ENCODE measurements at regions not wholly inside any gene's neighbourhood (a gene's known extent, or its start where the extent isn't known, plus 50 kb on each side); places are given as distances from the start of the nearest gene placed in this dataset.
"Not testable (repeated sequence)": the region's sequence is repeated elsewhere in the genome, so short reads cannot be mapped to it uniquely, and the experiment has no call there.

DNA sequence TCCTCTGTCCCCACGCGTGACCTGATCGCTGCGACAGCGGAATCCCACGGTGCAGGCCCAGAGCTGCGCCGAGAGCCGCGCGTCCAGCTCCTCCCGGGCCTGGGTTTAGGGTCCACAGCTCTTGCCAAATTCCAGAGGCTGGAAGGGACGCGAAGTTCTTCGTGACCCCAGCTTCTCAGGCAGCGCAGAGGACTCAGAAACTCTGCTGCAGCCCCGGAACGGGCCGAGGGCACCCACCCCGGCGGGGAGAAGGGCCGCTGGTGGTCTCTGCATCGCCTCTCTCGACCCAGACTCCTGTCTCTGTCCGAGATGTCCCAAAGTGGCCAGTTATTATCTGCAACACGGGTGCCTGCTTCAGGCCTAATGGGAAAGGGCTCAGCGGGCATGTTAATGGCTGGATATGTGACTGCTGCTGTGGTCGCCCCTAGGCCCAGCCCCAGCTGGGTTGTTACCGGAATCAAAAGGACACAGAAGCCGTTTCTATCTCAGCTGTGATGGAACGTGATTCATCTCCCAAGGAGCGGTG lies 236.4 kb downstream of the VRK1 start:
- no peak for DNase-seq

DNA sequence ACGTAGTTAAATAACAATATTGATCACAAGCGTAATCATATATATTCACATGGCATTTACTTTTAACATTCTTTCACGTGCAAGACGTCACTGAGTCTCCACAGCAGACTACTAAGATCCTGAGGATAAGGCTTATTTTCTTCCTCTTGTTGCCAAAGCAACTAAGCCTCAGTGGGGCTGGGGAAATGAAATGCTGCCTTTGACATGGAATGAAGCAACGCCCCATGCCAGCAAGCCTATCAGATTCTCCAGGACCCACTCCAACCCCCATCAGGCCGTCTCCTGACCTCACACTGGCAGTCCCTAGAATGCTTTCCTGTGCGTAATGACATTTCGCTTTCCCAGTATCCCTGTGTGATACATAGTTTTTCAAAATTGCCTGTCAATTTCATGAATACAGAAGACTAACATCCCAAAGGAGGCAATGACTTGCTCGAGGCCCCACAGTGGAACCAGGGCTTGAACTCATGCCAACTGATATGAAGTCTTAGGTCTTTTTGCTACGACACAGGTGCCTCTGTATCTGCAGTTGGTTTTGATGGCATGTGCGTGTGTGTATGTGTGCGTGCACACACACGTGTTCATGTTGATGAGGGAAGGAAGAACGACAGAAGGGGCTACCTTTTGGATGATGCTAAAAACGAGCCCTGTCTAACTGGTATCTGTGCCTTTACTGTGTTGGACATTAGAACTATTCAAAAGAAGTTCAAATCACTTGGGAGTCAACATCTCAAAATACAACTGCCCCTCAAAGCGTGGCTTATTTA lies 239.1 kb downstream of the VRK1 start:
- DNase-seq = no peak

DNA sequence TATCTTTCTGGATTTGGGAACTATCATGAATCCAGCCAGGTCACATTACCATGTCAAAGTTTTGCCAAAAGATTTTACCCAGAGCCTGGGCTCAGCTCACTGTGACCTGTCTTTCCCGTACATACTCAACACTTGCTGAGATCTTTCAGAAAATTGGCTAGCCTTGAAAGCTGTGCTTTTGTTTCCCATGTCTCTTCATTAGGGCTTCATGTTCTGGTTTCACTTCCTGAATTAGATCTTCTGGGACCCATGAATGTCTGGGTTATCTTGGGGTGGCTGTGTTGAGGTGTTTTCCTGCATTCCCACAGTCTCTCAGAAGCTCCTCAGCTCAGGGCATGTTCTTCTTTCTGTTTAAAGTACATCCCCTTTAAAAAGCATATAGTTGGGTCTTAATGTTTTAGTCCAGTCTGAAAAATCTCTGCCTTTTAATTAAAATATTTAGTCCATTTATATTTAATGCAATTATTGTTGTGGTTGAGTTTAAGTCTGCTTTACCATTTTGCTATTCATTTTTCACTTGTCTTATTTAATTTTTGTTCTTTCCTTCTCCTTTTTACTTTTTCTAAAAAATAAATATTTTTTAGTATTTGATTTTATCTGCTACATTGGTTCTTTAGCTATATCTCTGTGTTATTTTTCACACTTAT lies 242.7 kb downstream of the VRK1 start:
- DNase-seq = no peak

DNA sequence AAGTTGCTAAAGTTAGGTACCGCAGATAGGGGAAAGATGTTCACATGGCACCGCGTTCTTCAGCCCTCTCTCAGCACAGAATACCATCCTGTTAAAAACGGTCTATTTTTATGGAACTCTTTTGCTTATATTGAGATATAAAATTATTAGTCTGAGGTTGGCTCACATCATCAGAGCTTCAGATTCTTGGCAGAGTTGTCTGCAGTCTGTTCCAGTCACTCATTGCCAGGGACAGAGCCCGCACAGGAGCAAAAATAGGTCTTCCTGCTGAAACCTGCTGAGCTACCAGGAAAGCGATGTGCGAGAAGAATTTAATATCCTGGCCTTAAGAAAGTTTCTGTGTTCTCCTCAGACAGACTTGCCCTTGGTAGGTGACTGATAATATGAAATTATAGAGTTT lies 249.8 kb downstream of the VRK1 start:
- DNase-seq = no peak

DNA sequence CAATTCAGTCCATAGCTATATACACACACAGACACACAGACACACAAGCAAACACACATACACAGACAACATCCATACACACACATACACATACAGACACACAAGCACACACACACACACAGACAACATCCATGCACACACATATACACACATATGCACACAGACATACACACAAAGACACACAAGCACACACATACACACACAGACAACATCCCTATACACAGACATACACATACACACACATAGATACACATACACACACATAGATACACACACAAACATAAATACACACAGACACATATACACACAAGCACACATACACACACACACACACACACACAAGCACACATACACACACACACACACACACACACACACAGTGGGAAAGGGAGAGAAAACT lies 254.8 kb downstream of the VRK1 start:
- no peak for DNase-seq

DNA sequence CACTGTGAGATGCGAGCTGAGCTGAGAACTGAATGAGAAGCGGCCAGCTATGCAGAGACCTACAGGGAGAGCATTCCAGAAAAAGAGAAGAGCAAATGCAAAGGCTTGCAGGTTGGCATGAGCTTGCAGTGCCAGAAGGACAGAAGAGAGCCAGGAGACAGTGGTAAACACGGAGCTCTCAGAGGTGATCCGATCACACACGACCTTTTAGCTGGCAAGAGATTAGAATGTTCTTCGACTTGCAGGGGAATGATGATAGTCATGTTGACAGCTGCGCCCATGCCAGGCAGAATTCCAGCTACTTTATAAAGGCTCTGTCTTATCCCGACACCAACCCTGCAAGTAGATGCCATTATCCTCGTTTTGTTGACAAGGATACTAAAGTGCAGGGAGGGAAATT lies 256.8 kb downstream of the VRK1 start:
- no peak for DNase-seq

DNA sequence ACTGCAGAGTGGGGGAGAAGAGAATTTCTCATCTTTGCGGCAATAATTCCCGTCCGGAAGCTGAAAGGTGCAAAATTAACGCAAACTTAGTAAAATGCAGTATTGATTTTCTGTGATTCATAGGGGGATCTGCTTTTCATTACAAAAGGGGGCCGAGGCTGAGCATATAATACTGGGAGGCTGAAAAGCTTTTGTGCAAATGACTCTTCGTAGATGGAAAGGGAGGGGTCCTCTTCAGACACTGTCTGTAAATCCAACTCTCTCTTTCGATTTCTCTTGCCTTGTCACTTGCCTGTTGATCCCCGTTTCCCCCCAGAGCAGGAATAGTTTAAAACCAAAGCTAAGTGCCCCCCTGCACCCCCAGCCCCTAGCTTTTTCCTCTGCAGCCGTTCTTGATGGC lies 258.2 kb downstream of the VRK1 start:
- DNase-seq = no peak

DNA sequence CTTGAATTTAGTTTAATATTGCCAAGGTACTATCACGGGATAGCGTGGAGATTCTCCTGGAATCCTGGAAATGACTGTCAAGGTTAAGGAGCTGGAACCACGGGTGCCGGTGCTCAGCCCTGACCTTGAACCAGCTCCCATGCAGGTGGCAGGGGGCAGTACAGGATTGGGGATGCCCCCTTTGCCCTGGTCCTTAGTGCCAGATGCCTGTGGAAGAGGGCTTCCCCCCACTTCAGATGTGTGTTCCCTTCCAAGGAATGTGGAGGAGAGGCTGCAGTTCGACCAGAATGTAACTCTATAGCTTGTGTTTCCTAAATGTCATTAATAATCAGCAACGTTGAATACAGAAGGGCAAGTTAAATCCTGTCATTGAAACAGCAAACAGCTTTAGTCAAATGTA lies 258.9 kb downstream of the VRK1 start:
- no peak for DNase-seq

DNA sequence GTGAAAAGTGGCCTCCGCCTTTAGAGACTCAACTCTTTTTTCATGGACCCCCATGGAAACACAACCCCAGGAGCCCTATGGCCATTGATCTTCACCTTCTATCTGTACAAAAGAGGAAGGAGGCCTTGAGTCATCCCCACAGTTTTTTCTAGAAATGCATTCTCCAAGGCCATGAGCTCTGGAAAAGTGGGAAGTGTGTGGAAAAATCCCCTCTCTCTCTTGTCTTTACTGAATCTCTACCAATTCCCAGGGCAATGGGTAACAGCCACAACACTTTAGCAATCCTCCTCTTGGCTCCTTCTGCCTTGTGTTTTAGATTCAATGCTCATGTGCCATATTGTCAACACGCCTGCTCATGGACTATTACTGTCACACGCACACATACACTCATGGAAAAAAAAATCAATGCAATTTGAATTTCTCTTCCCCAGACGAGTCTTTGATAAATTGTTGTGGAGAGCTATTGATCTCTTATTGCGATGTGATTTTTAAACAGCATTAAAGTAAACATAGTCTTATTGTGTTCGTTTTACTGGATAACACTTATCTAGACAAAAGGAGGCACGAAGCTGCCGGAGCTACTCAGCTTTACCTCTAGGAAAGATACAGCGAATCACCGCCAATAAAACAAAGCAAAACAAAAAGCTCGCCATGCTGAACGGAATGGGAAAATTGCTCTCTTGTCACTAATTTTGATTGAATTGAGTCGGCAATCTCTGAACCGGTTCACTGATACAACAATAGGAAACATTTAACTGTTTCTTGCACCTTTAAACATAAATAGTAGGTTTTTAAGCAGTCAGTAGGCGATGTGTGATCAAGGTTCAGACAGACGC lies 260.3 kb downstream of the VRK1 start:
- no peak for DNase-seq

DNA sequence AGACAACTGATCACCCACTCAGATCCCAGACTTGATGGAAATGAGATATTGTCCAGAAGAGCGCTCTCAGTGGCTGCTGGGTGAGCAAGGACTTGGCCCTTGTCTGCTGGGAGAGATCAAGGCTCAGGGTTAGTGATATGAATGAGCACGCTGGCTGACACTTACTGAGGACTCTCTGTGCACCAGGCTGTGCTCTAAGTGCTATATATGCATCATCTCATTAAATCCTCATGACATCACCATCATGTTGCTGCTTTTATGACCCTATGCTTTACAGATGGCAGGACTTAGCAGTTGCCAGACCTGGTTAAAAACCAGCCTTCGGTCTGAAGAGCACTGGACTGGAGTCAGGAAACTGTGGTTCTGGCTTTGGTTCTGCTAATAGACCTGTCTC lies 260.9 kb downstream of the VRK1 start:
- DNase-seq = no peak

DNA sequence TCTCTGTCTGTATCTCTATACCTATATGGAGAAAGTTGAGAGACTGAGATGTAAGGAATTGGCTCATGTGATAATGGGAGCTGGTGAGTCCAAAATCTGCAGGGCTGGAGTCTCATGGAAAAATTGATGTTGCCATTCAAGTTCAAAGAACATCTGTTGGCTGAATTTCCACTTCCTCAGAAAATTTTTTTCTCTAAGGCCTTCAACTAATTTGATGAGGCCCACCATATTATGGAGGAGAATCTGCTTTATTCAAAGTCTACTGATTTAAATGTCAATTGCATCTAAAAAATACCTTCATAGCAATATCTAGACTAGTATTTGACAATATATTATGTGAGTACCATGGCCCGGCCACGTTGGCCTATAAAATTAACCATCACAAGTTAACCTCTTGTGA lies 261.4 kb downstream of the VRK1 start:
- no peak for DNase-seq

DNA sequence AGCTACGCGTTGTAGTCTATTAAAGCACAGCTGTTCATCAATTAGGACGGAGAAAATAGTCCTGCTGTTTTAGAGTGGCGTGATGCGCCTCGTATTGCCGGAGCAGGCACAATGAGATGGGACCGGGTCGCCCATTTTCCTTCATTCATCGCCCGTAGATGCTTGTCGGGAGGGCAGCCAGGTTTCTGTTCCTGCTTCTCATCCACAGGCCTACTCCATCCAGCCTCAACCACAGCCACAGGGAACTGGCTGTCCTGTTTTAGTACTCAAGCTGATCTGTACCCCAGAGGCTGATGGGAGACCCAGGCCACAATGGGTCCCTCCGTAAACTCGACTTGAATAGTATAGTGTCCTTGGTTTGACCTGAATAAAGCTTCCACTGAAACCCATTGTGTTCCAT lies 264.0 kb downstream of the VRK1 start:
- DNase-seq = no peak

DNA sequence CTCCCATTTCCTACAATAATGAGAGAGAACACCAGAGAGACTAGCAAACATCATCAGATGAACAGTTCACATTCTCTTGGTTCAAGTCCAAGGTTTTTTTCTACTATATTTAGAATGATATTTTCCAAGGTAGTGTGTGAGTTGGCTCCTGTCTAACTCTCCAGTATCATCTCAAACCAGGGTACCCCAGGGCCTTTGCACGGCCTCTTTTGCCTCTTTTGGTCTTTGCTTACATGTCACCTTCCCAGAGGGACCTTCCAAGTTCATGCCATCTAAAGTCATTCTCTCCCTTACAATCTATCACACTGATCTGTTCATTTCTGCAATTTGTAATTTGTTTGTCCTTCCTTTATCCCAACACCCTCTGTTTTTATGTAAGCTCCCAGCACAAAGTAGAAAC lies 264.5 kb downstream of the VRK1 start:
- no peak for DNase-seq

DNA sequence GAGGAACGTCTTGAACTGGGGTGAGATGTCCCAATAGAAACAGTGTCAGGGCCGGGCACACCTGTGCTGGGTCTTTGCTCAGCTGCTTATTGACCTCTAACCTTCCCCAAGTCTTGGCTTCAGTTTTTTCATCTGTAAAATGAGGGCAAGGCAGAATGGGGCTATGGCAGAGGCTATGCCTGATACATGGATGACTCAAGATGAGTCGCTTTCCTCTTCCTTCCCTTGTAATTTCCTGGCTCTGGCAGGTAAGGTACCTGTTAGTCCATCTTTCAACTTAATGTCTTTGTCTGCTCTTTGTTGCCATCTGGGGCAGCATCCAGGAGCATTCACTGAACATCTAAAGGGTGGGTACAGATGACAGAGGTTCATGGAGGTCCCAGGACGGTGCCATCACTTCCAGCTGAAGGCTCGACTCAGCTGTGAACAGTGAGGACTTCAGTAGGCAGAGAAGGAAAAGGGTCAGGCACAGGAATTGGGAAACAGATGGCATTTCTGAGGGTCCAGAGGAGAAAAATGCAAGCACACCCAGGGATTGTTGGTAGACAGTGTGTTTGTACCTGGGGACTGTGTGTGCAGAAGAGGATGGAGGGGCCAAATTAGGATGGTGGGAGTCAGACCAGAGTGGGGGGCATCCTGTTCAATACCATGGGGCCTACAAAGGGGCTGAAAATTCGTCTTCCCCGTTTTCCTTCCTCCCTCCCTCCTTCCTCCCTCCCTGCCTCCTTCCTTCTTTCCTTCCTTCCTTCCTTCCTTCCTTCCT lies 268.3 kb downstream of the VRK1 start:
- DNase-seq = no peak

DNA sequence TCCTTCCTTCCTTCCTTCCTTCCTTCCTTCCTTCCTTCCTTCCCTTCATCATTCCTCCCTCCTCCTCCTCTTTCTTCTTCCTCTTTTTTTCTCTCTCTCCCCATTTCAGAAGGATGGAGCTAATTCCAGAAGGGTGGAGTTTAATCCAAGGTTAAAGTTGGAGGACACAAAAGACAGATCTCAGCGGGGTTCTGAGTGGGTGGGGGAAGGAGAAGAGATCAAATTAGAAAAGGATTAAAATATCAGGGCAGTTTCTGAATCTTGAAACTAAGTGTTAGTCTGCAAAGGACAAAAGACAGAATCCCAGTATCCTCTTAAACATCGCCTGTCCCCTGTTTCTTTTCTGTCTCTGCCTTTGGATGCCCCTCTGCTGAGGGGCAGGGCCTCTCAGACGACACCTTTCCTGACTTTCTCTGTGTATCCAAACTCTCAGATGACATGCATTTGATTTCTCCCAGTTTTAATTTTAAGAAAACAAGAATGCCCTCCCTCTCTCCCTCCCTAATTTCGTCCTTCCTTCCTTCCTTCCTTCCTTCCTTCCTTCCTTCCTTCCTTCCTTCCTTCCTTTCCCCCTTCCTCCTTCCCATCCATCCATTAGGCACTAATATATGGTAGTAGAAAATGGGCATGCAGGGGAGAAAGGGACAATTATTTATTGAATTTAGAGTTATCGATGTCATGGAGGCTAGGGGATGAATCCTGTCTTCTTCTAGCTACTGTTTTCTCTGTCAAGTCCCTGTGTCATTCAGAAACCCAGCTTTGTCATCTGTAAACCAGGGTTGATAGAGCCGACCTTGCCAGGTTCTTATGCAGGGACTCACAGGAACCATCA lies 269.1 kb downstream of the VRK1 start:
- DNase-seq = no peak

DNA sequence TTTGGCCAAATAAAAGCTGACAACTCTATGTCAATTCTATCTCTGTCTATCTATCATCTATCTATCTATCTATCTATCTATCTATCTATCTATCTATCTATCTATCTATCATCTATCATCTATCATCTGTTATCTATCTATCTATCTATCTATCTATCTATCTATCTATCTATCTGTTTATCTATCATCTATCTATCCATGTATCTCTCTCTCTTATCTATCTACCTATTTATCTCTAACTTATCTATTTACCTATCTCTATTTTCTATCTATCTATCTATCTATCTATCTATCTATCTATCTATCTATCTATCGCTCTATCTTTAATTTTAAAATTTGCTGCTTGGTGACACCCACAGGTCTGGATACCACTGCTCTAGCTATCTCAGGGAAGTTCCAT lies 271.1 kb downstream of the VRK1 start:
- not testable (repeated sequence) for DNase-seq

DNA sequence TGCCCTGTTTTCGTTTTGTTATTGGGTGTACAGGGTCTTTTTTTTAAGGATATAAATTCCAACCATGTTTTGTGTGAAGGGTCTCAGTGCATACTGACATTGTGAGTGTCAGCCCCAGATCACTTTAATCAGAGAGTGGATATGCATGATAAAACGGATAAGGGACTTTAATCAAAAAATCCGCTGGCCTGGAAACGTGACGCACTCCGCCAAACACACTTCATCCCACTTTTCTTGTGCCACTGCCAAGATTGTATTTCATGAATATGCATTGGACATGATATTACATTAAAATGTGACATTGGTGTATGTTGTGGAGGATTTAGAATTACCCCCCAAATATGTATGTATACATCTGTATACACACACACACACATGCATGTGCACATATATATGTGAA lies 273.1 kb downstream of the VRK1 start:
- DNase-seq = no peak

DNA sequence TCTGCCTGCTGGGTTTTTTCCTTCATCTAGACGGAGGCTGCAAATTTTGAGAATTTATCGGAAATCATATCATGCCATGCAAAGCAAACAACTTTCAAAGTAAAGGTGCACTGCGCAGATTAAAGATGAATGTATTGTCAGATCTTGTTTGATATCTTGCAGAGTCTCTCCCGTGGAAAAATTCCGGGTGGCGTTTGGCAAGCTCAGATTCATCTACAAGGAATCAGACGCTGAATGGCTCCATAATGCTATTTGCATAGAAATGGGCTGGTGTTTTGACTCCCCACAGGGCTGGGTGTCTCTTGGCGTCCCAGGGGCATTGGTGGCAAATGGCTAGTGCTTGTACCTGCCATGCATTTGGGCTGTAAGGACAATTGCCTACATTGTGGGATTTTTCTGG lies 274.0 kb downstream of the VRK1 start:
- no peak for DNase-seq

DNA sequence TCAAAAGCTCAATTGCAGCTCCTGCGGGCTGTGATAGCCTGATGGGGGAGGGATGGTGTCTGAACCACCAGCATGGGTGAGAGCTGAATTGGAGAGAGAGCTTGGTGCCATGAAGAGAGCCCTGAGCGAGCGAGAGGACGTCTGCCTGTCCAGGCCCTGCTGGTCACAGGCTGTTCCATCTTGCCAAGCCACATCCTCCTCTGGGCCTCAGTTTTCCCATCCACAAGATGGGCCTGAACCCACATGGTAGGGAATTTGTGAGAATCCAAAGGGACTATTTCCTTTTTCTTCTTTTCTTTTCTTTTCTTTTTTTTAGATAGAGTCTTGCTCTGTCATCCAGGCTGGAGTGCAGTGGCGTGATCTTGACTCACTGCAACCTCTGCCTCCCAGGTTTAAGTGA lies 276.4 kb downstream of the VRK1 start:
- no peak for DNase-seq

DNA sequence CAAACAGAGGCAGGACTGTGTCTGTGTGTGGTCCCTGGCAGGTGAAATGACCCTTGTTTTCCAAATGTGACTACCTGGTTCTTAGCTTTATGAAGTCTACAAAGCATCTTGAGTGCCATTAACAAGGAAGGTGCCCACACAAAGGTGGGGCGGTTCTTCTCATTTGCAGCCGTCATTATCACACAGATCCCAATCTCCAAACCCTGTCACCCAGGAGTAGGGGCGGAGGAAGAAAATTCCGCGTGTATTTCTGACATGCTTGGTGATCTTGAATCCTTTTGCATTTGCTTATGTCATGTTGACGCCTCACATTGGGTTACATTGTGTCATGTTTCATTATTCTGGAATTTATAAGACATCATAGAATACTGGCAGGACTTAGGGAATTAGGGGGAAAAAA lies 277.3 kb downstream of the VRK1 start:
- no peak for DNase-seq

DNA sequence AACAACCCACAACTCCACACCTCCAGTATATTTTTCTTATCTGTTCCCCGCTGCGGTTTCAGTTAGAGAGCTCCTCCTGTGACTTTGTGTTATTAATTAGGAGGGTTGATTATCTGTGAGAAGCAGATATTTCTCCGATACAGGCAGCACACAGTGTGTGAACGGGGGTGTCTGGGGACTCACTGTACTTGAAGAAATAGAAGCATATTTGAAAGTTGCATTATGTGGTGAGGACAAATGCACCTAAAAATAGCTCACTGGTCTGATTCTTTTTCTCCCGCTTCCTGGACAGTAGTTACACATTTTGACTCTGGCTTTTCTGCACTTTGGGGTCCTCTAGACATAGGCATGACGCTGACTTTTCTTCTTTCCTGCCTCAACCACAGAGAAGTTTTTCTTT lies 277.7 kb downstream of the VRK1 start:
- no peak for DNase-seq

DNA sequence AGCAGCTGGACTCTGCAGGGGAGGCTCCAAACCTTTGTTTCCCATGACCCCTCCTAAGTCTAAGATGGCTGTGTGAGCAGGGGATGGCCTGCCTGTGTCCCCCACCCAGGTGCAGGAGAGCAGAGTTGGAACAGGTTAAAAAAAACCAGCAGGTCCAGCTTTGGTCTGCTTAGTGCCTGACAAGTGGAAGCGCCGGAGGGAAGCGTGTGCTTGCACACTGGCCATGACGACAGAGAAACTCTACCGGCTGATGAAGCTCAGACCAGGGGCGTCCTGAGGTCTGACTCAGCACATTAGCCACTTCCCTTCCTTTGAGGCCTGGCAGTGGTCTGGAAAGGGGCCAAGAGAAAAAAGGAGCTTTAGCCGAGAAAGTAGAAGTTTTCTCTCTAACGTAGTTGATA lies 280.1 kb downstream of the VRK1 start:
- DNase-seq = peak; percentile 18
